ENCODE measurements at regions not wholly inside any gene's neighbourhood (a gene's known extent, or its start where the extent isn't known, plus 50 kb on each side); places are given as distances from the start of the nearest gene placed in this dataset.

GRCh38 chr16:55035956-55036355 lies 105.3 kb downstream of the IRX5 start:
- Histone ChIP-seq H3K79me1 (ENCODE audit: low read depth in 1 of 2, low read length in 2 of 2) (no peaks in the 10 kb centered on the region), H3K27me3 (ENCODE audit: control insufficient read depth, insufficient read depth, low read length) (no peaks in the 10 kb centered on the region), H4K20me1 (ENCODE audit: insufficient read depth, low read length) (no peaks in the 10 kb centered on the region), H2BK20ac (ENCODE audit: low read depth, low read length) (no peak overlapping the region), H2AK5ac (ENCODE audit: low read depth, low read length) (no peak overlapping the region), H3K56ac (ENCODE audit: extremely low read depth, insufficient read depth, low read length) (no peak overlapping the region), H3K4me3 (ENCODE audit: insufficient read depth, low read depth, low read length) (no peak overlapping the region), H3K18ac (ENCODE audit: low read depth, low read length) (no peak overlapping the region), H3K23ac (ENCODE audit: low read depth, low read length) (no peak overlapping the region), H3K4me1 (ENCODE audit: control insufficient read depth, insufficient read depth, low read length) (no peaks in the 10 kb centered on the region), H4K5ac (ENCODE audit: low read depth, low read length) (no peak overlapping the region), H3K14ac (replicated peaks; ENCODE audit: low read depth, low read length) (no peak overlapping the region), H2BK5ac (ENCODE audit: low read depth, low read length, poor library complexity, severe bottlenecking) (no peak overlapping the region), H3K9ac (ENCODE audit: low read depth, low read length) (no peak overlapping the region), H3K9me3 (ENCODE audit: control insufficient read depth, insufficient read depth, low read length) (no peaks in the 10 kb centered on the region), H4K91ac (ENCODE audit: insufficient read depth, low read depth, low read length) (no peak overlapping the region), H2AFZ (replicated peaks; ENCODE audit: low read length, poor library complexity) (no peak overlapping the region), H2AK9ac (replicated peaks; ENCODE audit: low read depth, low read length, poor library complexity) (no peak overlapping the region), H4K8ac (ENCODE audit: low read depth in 2 of 2, low read length in 2 of 2) (no peak overlapping the region), H3K9me1 (ENCODE audit: insufficient read depth, low read length) (no peaks in the 10 kb centered on the region), H3K4ac (ENCODE audit: low read depth, low read length) (no peak overlapping the region), H3K4me2 (ENCODE audit: low read depth, low read length) (no peak overlapping the region), H2BK15ac (ENCODE audit: low read depth, low read length) (no peak overlapping the region), H3K27ac (ENCODE audit: insufficient read depth, low read length) (no peak overlapping the region), H2BK120ac (ENCODE audit: low read depth, low read length) (no peak overlapping the region), H3K36me3 (ENCODE audit: control insufficient read depth, insufficient read depth, low read length) (no peaks in the 10 kb centered on the region)
- TF ChIP-seq CTCF (conservative IDR thresholded peaks at IDR 0.05; ENCODE audit: low read depth, low read length) = no peak
- no peak for TF ChIP-seq RAD21 (IDR thresholded peaks at IDR 0.05; ENCODE audit: low read length)
- TF ChIP-seq ELK1 (IDR thresholded peaks at IDR 0.05; ENCODE audit: borderline replicate concordance, low read depth, low read length) = no peak
- no peak for TF ChIP-seq SMC3 (IDR thresholded peaks at IDR 0.05; ENCODE audit: low read depth, low read length)
- TF ChIP-seq POLR2A (IDR thresholded peaks at IDR 0.05; ENCODE audit: low read depth, low read length) = no peak
- TF ChIP-seq, protein P1, sequence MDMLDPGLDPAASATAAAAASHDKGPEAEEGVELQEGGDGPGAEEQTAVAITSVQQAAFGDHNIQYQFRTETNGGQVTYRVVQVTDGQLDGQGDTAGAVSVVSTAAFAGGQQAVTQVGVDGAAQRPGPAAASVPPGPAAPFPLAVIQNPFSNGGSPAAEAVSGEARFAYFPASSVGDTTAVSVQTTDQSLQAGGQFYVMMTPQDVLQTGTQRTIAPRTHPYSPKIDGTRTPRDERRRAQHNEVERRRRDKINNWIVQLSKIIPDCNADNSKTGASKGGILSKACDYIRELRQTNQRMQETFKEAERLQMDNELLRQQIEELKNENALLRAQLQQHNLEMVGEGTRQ (IDR thresholded peaks at IDR 0.05; ENCODE audit: low read depth, low read length) = no peak
- no peak for TF ChIP-seq MAFK (IDR thresholded peaks at IDR 0.05; ENCODE audit: low read depth, low read length)
- no peak for TF ChIP-seq FOS (IDR thresholded peaks at IDR 0.05; ENCODE audit: low read depth, low read length)
- TF ChIP-seq BHLHE40 (IDR thresholded peaks at IDR 0.05; ENCODE audit: low read depth, low read length) = no peak
- TF ChIP-seq RCOR1 (IDR thresholded peaks at IDR 0.05; ENCODE audit: insufficient replicate concordance, low read length) = no peak
- TF ChIP-seq CEBPB (IDR thresholded peaks at IDR 0.05; ENCODE audit: low read depth, low read length) = no peak
- ATAC-seq (ENCODE audit: low read depth) (no peak), DNase-seq (peak; percentile 5)
- BruUV-seq (replicated peaks) = no TSS peak
- ChIA-PET POLR2A (ENCODE audit: unreplicated experiment) (no interaction called here), CTCF (no interaction called here)
- intact Hi-C loops (cut with micrococcal nuclease) = no loop called here
- in situ Hi-C loops (cut with MboI; ENCODE audit: low sequenced_read_pairs) = no loop called here
- dilution Hi-C loops (cut with HindIII; ENCODE audit: low sequenced_read_pairs, unreplicated experiment) = no loop called here
- no CpG with 5 or more reads among the region's 4 CpGs for WGBS, 2 experiments (ENCODE audit: extremely low coverage in 2 of 2, insufficient read length in 1 of 2)

Data from IMR-90 (cell line).